Fibroblast of skin of abdomen (primary cell): ENCODE measurements at regions not wholly inside any gene's neighbourhood (a gene's known extent, or its start where the extent isn't known, plus 50 kb on each side); places are given as distances from the start of the nearest gene placed in this dataset.

Experiments
- DNase-seq: peaks from one replicate; pipeline ENCODE4 v3.0.0-alpha.2; 2013

GRCh38 chr22:46091277-46091977 lies 58.9 kb upstream of the PPARA start:
- no peak for DNase-seq

GRCh38 chr22:46092011-46092410 lies 58.3 kb upstream of the PPARA start:
- DNase-seq, result no peak

GRCh38 chr22:46092670-46093410 lies 57.5 kb upstream of the PPARA start:
- no peak for DNase-seq

- no peak for DNase-seq
Measured at GRCh38 chr22:46093796-46094195, 56.5 kb upstream of the PPARA start.

GRCh38 chr22:46094676-46095075 lies 55.6 kb upstream of the PPARA start:
- DNase-seq, result no peak

- no peak for DNase-seq
Measured at GRCh38 chr22:46096051-46096450, 54.3 kb upstream of the PPARA start.

GRCh38 chr22:46096706-46097230 lies 53.6 kb upstream of the PPARA start:
- DNase-seq, result no peak

GRCh38 chr22:46097268-46097900 lies 52.9 kb upstream of the PPARA start:
- no peak for DNase-seq

- DNase-seq, result no peak
Measured at GRCh38 chr22:46098525-46099475, 51.5 kb upstream of the PPARA start.

GRCh38 chr22:46099740-46100139 lies 50.6 kb upstream of the PPARA start:
- DNase-seq, result no peak

- DNase-seq, result no peak
Measured at GRCh38 chr22:46100401-46101105, 49.8 kb upstream of the PPARA start.
